NAMALWA (cell line): ENCODE measurements at regions not wholly inside any gene's neighbourhood (a gene's known extent, or its start where the extent isn't known, plus 50 kb on each side); places are given as distances from the start of the nearest gene placed in this dataset.
"Not testable (repeated sequence)": the region's sequence is repeated elsewhere in the genome, so short reads cannot be mapped to it uniquely, and the experiment has no call there.

Source experiments
- DNase-seq: peaks from one replicate; pipeline ENCODE4 v3.0.0-alpha.2; 2015; ENCODE audit warnings: low spot score

DNA sequence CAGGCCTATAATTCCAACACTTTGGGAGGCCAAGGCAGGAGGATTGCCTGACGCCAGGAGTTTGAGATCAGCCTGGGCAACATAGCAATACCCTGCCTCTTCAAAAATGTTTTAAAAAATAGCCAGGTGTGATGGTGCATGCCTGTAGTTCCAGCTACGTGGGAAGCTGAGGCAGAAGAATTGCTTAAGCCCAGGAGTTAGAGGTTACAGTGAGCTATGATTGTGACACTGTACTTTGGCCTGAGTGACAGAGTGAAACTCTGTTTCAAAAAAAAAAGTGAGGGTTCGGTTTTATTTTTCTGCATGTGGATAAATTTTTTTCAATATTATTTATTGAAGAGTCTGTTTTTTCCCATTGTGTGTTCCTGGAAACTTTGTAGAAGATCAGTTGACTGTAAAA is 208.1 kb downstream of the SLC4A3 start:
- no peak for DNase-seq

DNA sequence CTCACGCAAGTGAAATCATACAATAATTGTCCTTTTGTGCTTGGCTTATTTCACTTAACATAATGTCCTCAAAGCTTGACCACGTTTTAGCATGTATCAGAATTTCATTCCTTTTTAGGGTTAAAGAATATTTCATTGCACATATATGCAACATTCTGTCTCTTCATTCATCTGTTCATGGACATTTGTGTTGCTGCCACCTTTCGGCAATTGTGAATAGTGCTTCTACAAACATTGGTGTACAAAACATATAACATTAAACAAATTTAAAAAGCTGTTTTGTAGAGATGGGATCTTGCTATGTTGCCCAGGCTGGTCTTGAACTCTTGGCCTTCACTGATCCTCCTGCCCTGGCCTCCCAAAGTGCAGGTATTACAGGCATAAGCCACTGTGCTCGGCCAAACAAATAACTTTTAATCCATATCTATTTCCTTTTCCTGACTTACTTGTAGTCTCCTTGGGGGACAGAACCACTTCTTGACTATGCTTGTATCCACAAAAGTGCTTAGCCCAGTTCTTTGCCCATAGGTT is 209.3 kb downstream of the SLC4A3 start:
- peak; percentile 50 for DNase-seq

GRCh38 chr2:219844401-219845091 is 217.1 kb downstream of the SLC4A3 start:
- peak; percentile 44 for DNase-seq

GRCh38 chr2:219848882-219849281 is 221.5 kb downstream of the SLC4A3 start:
- DNase-seq: no peak

DNA sequence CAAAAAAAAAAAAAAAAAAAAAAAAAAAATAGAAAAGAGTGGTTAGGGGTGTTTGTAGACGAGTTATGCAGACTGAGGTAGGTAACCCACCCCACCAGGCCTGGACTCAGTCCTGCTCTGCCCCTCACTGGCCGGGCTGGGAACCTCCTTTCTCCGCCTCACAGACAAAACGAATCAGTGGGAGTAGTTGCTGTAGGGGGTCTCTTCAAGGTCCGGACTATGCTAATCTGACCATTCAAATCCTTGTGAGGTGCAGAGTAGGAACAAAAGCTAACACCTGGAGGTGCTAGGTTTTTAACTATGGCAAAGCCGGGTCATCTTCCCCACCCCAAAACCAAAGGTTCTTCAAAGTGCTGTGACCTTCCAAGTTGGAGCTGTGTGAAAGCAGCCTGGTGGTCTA is 223.7 kb downstream of the SLC4A3 start:
- DNase-seq: no peak

- no peak for DNase-seq
These were observed 224.5 kb downstream of the SLC4A3 start for GRCh38 chr2:219851801-219852481.

GRCh38 chr2:219852626-219853025 is 225.2 kb downstream of the SLC4A3 start:
- DNase-seq: no peak

- DNase-seq: no peak
These were observed 229.2 kb downstream of the SLC4A3 start for GRCh38 chr2:219856602-219857001.

GRCh38 chr2:219857751-219858150 is 230.3 kb downstream of the SLC4A3 start:
- DNase-seq: no peak

GRCh38 chr2:219861307-219861706 is 233.9 kb downstream of the SLC4A3 start:
- DNase-seq: no peak

DNA sequence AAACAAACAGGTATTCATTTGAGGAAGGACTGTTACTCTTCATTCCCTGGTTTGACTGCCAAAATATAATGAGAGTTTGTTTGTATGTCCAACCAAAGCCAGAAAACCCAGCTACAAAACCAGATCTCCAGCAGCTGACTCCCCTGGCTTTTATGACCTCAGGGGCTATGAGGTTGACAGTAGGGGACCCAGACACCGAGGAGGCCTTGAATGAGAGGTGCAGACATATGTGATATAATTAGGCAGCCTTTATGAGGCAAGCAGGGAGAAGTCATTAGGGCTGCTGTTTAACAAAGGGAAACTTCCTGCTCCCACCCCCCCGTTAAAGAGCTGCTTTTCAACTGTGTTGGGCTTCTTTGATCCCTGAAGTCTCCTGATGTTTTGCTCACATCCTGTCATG is 236.7 kb downstream of the SLC4A3 start:
- no peak for DNase-seq

GRCh38 chr2:219868635-219869034 is 241.2 kb downstream of the SLC4A3 start:
- no peak for DNase-seq

- no peak for DNase-seq
These were observed 242.6 kb downstream of the SLC4A3 start for GRCh38 chr2:219870041-219870440.

GRCh38 chr2:219871351-219871750 is 243.9 kb downstream of the SLC4A3 start:
- no peak for DNase-seq

GRCh38 chr2:219875036-219875435 is 247.6 kb downstream of the SLC4A3 start:
- DNase-seq: no peak

DNA sequence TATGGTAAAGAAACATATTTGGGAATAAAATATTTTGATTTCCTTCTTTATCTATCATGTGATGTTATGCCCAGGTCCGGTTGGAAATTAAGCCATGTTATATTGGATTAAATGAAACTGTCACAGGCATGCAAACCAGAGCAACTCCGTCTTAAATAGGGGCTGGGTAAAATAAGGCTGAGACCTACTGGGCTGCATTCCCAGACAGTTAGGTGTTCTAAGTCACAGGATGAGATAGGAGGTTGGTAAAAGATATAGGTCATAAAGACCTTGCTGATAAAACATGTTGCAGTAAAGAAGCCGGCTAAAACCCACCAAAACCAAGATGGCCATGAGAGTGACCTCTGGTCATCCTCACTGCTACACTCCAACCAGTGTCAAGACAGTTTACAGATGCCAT is 248.6 kb downstream of the SLC4A3 start:
- not testable (repeated sequence) for DNase-seq

GRCh38 chr2:219876931-219877330 is 249.5 kb downstream of the SLC4A3 start:
- no peak for DNase-seq

DNA sequence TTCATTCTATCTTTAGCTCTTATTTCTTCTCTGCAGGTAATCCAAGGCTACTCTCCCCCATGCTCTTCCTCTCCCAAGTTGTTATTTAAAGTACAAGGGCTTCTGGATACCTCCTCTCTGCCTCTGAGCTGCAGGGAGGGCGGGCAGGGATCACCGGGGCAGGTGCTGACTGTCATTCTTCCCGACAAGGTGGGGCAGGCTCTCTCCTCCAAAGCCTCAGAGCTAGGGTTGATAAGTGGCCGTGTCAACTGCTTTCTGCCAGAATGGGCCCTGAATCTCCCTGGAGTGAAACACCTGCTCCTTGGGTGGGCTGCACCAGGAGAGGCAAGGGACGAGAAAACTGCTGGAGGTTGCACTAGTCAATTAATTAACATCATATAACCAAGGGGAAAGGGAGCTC is 250.3 kb downstream of the SLC4A3 start:
- no peak for DNase-seq

GRCh38 chr2:219878516-219878915 is 251.1 kb downstream of the SLC4A3 start:
- no peak for DNase-seq

DNA sequence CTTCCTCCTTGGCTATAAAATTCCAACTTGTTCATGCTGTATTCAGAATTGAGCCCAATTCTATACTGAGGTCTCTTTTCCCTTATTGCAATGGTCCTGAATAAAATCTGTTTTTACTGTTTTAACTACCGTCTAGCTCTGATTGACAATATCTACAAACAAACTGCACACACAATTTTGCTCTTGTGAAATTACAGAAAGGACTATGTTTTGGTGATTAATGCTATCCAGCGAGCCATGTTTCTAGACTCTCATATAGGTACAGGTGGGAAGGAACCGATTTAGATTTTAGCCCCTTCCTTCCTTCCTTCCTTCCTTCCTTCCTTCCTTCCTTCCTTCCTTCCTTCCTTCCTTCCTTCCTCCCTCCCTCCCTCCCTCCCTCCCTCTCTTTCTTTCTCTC is 254.4 kb downstream of the SLC4A3 start:
- no peak for DNase-seq

GRCh38 chr2:219886615-219887014 is 259.2 kb downstream of the SLC4A3 start:
- no peak for DNase-seq

- DNase-seq: no peak
These were observed 260.4 kb downstream of the SLC4A3 start for GRCh38 chr2:219887870-219888269.

DNA sequence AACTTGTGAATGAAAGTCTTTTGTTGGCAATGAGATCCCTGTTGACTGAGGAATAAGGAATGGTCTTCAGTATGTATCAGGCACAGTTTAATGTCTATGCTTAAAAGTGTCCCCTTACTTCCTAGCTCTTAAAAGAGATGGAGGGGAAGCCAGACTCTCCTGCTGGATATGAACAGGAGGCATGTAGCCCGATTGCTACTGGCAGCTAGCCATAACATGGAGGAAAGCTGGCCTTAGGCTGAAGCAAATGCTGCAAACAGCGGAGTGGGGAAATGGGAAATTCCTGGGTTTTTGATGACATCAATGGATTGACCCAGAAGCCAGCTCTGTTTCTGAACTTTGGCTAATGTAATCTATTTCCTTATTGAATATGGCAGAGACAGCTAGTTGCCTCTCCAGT is 266.1 kb downstream of the SLC4A3 start:
- no peak for DNase-seq

GRCh38 chr2:219897456-219897855 is 270.0 kb downstream of the SLC4A3 start:
- no peak for DNase-seq
